Activated naive CD8-positive, alpha-beta T cell treated with anti-CD3 and anti-CD28 coated beads, Interleukin-2, amount 50 U/mL, for 16 hours (primary cell): ENCODE measurements at regions not wholly inside any gene's neighbourhood (a gene's known extent, or its start where the extent isn't known, plus 50 kb on each side); places are given as distances from the start of the nearest gene placed in this dataset.
"Not testable (repeated sequence)": the region's sequence is repeated elsewhere in the genome, so short reads cannot be mapped to it uniquely, and the experiment has no call there.

ENCODE experiments used
- DNase-seq: peaks from one replicate; pipeline ENCODE4 v3.0.0-alpha.2; 2020; ENCODE audit warnings: low read depth, low spot score

DNA sequence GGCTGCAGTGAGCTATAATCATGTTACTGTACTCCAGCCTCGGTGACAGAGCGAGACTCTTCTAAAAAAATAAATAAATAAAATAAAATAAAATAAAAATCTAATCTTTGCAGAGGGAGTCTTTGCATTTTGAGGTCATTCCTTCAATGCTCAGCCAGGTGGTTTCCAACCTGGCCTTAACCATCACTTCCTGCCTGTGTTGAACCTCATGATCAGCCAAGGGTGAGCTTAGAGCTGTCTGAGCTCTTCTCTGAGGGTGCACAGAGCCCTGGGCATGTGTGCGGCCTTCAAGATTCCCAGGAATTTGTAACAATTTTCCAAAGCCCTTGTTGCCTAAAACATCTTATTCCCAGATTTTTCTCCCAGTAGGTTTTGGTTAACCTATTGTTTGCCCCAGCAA, 94.3 kb downstream of the KCNJ12 start:
- not testable (repeated sequence) for DNase-seq

DNA sequence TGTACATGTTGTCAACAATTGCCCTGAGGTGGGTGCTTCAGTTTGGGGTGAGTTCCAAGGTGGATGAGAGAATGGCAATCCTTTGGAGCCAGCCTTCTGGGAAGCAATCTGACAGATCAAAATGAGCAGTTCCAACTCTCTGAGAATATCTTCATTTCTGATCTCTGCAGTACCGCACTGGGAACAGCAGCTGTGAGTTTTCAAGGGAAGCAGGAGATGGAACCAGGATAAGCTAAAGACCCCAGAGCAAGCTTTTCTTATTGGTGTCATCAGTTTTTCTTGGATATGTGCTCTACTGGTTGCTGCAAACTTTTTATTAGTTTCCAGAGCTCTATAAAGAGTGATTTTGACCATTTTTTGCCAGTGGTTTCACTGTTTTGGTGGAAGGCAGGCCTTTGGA, 94.7 kb downstream of the KCNJ12 start:
- no peak for DNase-seq

GRCh38 chr17:21474815-21475214, 98.7 kb downstream of the KCNJ12 start:
- DNase-seq = no peak

DNA sequence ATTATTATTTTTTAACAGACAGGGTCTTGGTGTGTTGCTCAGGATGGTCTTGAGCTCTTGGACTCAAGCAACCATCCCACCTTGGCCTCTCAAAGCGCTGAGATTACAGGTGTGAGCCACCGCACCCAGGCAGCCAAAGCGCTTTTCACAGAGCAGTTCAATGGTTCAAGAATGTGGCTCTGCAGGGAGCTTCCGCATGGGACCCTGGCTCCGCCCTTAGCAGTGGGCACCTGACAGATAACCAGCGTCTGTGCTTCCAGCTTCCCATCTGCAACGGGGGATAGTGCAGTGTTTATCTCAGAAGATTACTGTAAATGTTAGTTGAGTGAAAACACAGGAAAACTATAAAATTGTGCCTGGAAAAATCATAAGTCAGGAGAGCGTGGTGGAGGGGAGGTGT, 99.4 kb downstream of the KCNJ12 start:
- DNase-seq = no peak

- no peak for DNase-seq
Measured at GRCh38 chr17:21476867-21477266, 100.7 kb downstream of the KCNJ12 start.

DNA sequence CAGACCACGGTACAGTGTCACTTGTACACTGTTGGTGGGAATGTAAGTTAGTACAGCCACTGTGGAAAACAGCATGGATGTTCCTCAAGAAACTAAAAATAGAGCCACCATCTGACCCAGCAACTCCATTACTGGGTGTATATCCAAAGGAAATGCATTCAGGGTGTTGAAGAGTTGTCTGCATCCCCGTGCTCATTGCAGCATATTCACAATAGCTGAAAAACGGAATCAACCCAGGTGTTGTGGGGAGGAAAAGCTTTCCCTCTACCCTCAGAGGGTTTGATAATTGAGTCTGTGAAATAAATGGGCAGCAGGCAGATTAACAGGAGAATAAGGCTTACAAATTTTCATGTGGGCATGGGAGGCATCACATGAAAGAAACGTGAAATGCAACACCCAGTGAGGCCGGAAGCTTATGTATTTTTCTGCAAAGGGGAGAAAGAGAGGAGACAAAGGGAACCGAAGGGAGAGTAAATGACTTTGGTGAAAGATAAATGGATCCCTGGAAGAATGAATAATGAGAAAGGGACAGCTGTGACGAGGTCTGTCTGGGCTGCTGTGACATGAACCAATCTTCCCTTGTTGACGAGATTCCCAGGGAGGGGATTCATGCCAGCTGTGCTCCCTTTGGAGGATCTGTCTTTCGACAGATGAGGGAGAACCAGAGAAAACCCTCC, 106.2 kb downstream of the KCNJ12 start:
- DNase-seq = no peak

- not testable (repeated sequence) for DNase-seq
Measured at GRCh38 chr17:21488043-21488442, 111.9 kb downstream of the KCNJ12 start.

DNA sequence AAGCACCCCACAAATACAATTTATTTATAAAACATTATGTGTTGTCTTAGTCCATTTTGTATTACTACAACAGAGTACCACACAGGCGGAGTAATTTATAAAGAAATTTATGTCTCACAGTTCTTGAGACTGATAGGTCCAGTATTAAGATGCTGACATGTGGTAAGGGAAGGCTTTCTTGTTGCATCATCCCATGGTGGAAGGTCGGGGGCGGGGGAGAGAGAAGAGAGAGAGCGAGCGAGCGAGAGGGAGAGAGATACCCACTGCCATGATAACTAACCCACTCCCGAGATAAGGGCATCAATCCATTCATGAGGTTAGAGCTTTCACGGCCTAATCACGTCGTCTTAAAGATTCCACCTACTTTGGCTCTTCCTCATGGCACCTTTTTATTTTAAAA, 117.8 kb downstream of the KCNJ12 start:
- no peak for DNase-seq

DNA sequence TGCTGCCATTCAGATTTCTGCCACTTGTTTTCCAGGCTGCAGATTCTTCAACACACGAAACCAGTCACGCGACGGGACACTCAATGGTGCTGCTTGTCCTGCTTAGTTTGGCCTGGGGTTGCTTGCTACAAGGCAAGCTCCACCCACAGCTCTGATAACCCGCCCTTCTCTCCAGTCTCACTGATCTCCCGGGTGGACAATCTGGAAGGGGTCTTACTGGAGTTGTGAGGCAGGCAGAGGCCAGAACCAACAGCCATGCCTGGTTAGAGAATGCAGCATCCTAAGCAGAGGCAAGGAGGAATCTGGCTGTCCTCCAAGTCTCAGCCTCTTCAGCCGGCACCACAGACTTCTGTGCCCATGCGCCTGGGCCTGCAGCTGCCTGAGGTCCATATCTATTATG, 119.1 kb downstream of the KCNJ12 start:
- DNase-seq = no peak

- no peak for DNase-seq
Measured at GRCh38 chr17:21500064-21500463, 123.9 kb downstream of the KCNJ12 start.

- DNase-seq = not testable (repeated sequence)
Measured at GRCh38 chr17:21501927-21502700, 126.0 kb downstream of the KCNJ12 start.

DNA sequence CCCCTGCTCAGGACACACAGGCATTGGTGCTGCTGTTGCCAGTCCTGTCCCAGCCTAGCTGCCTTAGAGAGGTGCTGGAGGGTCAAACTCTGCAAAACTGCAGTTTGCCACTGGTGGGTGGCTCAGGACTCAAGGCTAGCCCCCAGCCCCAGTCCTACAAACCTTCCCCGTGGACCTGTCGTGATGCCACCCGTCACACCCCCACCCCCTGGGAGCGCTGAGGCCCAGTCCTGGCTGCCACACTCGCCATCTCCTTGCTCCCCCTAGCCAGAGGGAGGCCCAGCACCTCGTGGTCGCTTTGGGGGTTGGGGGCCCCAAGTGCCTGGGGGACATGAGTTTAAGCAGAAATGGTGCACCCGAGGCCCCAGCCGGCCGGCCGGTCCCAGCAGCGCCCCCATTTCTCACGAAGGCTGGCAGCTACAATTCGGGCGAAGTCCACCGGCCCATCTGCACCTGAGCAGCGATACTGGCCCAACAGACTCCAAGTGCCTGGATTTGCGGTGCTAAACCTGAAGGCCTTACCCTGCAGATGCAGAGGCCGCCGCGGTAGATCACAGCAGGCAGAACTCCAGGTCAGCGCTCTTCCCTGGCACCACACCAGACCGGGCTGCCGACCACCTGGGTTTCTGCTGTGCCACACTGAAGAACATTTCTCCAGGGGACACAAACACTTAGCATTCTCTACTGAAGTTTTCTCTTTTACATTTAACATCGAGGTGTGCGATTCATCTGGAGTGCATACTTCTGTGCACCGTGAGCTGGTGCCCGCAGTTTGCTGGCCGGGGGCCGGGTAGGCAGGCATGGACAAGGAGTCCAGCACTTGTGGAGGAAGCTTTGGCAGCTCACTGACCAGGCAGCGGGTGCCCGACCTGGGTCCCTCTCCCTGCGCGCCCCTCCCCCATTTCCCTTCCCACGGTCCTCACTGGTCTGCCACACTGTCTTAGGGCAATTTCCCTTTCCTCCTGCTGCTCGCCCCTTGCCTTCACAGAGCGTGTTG, 130.0 kb downstream of the KCNJ12 start:
- DNase-seq = no peak

GRCh38 chr17:21507806-21508205, 131.6 kb downstream of the KCNJ12 start:
- DNase-seq = not testable (repeated sequence)

DNA sequence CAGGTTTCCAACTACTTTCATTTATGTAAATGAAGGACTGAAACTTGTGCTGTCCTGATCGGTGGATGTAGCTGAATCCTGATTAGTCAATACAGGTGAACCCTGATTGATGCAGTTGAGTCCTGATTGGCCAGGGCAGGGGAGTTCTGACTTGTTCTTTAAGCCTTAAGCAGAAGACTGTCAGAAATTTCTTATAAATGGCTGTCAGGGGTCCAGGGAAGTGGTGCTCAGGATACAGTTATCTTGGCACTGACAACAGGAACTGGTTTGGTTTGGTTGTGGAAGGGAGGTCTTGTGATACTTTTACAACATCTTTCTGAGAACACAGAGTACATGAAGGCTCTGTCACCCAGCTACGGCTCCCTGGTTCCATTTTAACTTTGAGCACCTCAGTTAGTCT, 132.1 kb downstream of the KCNJ12 start:
- DNase-seq = no peak

GRCh38 chr17:21509356-21509755, 133.2 kb downstream of the KCNJ12 start:
- not testable (repeated sequence) for DNase-seq

DNA sequence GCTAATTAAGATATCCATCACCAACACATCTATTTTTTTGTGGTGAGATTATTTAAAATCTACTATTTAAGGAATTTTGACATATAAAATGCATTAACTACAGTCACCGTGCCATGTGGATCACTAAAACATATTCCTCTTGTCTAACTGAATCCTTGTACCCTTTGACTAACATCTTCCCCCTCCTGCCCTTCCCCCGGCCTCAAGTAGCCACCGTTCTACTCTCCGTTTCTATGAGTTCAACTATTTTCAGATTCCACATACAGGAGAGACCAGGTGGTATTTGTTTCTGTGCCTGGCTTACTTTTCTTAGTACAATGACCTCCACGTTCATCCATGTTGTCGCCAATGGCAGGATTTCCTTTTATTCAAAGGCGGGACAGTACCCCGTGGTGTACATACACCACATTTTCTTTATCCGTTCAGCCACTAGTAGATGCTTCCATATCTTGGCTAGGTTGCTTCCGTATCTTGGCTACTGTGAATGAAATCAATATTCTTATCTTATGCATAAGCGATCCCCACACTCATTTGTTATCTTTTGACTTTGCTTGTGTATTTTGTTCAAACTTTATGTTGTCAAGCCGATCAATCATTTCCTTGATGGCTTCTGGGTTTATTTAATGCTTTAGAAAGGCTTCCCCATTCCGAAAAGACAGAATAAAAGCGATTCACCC, 134.7 kb downstream of the KCNJ12 start:
- DNase-seq = no peak

GRCh38 chr17:21511363-21512195, 135.4 kb downstream of the KCNJ12 start:
- DNase-seq = peak; percentile 20

DNA sequence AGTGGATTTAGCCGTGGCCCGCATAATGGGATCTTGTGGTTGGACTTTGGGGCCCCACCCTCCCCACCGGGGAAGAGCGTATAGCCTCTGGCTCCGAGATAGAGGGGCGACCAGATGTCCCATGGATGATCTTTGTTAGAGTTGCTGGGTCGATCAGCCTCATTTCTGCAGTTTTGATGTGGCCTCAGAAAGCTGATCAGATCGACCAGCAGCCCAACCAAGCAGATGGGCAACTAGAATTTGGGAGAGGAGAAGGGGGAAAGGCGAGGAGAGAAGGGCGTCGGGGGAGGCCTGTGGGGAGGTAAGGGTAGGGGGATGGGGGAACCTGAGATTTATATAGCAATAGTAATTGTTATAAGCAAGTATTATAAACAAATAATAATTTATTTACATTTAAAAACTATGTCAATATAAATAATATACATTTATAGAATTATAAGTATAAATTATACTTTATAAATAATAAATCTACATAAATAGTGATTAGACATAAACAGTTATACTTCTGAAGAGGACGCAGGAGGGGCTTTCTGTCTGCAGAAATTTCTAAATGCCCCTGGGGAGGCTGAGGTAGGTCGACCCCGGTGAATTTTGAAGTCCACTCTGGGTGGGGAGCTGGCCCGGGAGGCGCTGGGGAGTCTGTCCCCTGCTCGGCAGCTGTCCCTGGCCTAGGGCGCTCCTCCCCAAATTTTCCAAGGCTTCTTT, 136.3 kb downstream of the KCNJ12 start:
- DNase-seq = no peak

- DNase-seq = peak; percentile 49
Measured at GRCh38 chr17:21513012-21513570, 136.9 kb downstream of the KCNJ12 start.

DNA sequence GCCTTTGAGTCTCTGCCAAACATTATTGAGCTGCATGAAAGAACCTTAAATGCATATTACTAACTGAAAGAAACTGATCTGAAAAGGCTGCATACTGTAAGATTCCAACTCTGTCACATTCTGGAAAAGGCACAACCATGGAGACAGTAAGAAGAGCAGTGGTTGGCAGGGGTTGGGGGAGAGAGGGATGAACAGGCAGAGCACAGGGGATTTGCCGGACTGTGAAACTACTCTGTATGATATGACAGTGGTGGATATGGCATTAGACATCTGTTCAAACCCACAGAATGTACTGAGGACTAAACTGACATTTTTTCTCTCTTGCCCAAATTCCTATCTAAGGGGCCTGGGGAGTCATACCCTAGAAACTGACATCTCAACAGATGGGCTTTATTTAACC, 138.4 kb downstream of the KCNJ12 start:
- DNase-seq = not testable (repeated sequence)
